GM20431 (cell line): ENCODE measurements at regions not wholly inside any gene's neighbourhood (a gene's known extent, or its start where the extent isn't known, plus 50 kb on each side); places are given as distances from the start of the nearest gene placed in this dataset.

ENCODE experiments used
- in situ Hi-C: fragments of 300-500 bp; cut with MseI, MboI; formaldehyde crosslinking; loops from one replicate; pipeline ENCODE4 v1.15.0; 2020; ENCODE audit warnings: low sequenced_read_pairs; ENCODE audit not compliant: unreplicated experiment

DNA sequence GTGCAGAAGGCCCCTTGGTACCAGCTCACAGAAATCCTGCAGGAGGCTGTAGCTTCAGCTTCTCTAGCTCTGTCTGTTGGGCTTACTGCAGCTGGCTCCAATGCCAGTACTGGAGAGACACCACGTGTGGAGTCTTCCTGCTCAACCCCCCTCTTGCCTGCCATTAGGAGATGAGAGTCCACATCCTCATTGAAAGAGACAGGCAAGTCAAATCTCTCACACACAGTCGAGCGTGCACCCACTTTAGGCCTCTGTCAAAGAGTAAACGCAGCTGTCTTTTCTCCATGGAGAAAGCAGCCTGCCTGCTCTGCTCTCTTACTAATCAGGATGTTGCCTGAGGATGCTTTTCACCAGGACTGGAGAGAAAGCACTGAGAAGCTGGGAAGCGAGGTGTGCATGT is 523.0 kb upstream of the NBEA start:
- in situ Hi-C loops: no loop called here

DNA sequence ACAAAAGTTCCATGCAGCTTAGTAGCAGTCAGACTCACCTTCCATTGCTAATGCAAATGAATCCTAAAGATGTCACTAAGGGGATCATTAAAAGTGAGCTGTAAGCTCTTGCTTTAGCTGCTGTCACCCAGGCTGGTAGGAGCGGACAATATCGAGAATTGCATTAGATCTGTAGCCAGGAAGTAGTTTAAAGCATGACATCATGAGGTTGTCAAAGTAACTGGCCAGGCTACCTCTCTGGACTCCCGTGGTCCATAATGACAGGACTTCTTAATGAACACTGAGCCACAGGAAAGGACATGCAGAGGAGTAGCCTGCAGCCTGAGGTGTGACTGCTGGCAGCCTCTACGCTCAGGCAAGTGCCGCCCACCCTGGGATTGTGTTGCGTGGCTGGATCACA is 522.3 kb upstream of the NBEA start:
- in situ Hi-C loops: no loop called here

DNA sequence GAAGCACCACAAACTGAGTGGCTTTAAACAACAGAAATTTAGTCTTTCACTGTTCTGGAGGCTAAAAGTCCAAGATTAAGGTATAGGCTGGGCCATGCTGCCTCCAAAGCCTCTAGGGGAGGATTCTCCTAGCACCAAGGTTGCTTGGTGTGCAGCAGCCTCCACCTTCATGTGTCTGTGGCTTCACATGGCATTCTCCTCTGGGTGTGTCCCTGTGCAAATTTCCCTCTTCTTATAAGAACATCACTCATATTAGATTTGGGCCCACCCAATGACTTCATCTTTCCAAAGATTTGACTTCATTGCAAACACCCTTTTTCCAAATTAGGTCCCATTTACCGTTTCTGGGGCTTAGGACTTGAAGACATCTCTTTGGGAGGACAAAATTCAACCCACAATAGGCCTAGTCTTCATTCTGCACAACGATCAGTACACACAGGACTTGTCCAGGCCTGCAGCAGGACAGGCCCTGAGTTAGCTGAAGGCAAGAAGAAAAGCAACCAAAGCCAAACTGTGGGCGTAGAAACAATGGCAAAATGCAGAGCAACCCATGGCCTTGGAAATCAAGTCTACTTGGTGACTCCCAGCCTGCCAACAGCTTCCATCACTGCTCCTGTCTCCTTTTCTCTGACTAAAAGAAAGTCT is 521.2 kb upstream of the NBEA start:
- in situ Hi-C loops: no loop called here

DNA sequence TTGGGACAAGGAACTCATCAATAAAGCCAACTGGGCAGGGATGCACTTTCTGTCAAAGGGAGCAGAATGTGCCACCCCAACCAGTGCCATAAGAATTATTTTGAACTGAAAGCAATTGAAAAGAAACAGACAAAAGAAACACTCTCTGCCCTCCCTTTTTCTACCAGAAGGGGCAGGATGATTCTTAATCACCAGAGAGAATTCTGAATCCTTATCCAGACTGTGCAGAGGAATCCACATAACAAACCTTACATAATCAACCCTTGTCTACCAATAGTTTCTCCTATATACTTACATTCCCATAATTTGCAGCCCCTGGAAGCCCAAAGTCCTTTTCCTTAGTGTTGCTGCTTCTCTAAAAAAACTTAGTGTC is 520.7 kb upstream of the NBEA start:
- in situ Hi-C loops: no loop called here

DNA sequence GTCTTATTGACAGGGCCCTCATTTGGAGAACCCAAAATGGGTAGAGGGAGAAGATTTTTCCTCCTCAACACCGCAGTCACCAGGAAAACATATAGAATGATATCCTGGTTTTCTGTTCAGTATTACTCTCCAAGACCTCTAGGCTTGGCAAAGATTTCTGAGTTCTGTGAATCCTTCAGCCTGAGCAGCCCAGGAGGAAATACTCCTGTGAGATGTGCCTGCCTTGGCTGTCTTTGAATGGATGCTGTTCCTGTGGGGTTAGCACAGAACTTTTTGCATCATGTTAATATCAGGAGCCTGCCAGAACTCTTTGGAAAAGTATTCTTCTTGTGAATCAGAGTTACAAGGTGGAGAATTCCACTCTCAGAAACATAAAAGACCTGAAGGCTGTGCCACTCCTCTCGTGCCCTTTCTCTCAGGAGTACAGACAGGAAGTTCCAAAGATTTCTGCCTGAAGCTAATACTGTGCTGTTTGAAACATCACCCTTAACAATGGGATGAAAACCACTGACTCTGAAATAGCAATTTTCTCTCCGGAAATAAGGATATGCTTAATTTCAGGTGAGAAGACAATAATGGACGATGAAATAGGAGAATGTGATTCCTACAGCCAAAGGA is 520.1 kb upstream of the NBEA start:
- in situ Hi-C loops: no loop called here

DNA sequence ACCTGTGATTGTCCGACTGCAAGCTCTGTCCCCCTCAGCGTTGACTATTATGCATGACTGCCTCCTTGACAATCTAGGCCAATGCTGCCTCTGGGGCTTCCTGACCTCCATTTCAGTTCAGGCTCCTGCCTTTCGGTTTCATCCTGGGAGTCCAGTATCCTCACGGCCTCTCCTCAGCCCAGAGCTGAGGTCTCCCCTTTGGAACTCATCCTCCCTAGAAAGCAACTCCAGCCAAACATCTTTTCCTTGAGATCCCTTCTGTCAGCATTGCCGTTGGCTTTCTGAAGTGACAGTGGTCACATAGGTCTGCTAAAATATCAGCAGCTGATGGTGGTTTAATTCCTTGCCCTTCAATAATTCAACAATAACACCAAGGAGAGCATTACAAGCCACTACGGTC is 519.1 kb upstream of the NBEA start:
- in situ Hi-C loops: no loop called here

DNA sequence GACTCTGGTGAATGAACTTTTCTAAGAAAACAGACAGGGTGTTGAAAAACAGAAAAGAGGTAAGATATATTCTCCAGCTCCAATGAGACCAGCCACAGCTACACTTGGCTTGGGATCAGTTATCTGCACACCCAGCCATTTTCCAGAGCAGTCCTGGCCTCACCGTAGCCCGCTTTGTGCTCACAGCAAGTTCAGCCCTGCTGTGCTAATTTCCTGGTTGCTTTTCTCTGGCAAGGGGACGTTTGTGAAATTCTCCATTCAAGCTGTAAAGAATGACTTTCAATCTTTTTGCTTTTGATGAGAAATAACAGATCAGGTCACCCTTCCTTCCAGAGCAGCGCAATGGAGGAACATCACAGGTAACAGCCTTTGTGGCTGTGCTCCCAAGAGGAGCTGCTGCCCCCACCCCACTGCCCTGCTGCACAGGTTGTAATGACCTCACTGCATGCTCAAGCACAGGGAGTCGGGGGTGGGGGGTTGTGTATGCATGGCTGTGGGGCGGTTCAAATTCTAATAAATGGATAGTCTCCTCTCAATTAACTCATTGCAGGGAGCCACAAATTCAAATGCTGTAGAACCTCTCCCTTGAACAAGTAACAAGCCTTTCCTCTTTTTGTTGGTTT is 516.6 kb upstream of the NBEA start:
- in situ Hi-C loops: no loop called here

DNA sequence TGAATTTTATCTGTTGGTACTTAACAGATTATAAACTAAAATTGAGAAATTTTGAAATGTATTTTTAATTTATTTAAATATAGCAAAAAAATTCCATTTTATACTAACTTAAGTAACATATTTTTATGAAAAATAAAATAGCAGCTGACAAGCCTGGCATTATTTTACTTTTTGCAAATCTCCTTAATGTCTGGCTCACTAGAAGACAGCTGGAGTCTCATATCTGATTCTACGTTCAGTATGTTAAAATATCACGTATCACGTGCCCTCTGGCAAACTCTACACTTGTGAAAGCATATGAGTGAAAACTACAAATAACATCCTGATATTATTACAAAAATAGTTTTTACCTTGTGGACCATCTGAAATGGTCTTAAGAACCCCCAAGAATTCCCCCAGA is 513.2 kb upstream of the NBEA start:
- in situ Hi-C loops: no loop called here

DNA sequence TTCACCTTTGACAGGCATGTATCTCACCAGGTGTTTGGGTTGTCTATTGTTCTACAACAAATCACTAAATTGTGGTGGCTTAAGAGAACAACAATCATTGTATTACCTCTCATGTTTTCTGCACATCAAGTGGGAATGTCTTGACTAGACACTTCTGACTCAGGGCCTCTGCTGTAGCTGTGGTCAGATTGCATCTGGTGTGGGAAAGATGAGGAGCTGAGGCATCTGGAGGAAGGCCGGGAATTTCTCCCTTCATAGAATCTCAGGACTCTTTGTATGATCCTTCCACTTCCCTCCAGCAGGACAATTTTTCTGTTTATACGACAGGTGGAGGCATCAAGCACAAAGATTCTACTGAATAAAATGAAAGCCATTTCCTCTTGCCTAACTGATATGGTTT is 511.8 kb upstream of the NBEA start:
- in situ Hi-C loops: no loop called here

DNA sequence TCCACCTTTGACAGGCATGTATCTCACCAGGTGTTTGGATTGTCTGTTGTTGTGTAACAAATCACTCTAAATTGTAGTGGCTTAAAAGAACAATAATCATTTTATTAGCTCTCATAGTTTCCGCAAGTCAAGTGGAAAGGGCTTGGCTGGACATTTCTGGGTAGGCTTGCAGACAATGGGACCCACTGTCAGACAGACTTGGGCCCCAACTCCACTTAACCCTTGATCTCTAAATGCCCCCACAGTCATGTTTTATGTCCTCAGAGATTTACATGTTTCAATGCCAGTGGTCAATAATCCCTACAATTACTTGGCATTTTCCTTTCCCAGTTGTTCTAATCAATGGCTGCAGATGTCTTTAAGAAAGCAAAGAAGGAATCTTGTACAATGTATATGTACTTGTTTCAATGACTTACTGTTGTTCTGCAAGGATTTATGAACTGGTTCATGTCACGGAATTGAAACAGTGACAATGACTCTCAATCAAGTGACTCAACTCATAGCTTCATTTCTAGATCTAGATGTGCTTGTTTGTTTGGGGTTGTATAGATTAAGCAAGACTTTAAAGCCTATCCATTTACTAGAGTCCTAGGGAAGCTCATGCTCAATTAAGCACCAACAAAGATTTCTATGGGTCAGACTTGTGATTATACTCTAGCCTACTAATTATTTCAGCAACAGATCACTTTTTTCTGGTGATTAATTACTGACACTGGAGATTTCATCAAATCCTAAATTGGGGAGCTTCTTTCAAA is 510.1 kb upstream of the NBEA start:
- in situ Hi-C loops: no loop called here

DNA sequence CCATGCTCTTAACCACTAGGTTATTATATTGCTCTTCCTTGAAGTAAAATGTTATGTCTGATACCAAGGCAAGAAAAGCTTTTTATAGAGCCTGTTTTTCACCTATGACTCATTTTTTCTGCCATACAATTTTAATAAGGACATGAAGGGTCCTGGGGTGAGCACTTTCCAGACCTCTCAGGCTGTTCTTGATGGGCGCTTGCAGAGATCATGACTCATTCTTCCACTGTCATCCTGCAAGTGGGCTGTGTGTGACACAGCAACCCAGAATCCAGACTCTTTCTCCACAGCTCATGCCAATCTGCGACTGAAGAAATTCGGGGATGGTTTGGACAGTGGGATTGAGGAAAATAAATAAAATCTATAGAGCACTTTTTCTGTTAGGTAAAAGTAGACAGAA is 506.7 kb upstream of the NBEA start:
- in situ Hi-C loops: no loop called here

DNA sequence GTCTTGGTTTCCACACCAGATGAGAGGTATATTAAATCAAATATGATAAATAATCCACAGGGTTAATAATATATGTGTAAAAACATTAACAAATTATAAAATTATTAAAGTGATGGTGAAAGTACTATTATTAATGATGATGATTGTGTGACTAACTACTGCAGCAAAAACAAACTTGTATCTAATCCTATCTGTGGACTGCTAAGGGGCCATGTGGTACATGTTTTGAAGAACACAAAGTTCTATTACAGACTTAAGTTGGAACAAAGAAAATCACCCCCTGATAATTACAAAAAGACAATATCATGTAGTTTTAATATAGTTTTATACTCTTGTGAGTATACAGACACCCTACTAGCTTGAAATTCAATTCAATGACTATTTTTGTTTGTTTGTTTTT is 504.2 kb upstream of the NBEA start:
- in situ Hi-C loops: no loop called here

DNA sequence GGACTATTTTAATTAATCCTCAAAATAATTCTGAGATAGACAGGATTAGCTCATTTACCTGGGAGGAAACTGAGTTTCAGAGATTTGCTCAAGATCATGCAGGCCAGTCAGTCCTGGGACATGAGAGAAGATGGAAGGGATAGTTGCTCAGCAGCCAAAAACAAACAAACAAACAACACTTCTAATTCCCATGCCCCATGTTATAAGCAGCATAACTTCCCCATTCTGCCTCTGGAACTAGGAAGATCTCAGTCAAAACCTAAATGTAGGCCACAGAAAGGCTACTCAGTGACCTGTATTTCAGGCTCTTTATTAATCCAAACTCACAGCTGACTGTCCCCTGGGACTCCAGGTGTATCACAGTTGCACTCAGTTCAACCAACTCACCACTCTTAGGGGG is 489.2 kb upstream of the NBEA start:
- in situ Hi-C loops: no loop called here

DNA sequence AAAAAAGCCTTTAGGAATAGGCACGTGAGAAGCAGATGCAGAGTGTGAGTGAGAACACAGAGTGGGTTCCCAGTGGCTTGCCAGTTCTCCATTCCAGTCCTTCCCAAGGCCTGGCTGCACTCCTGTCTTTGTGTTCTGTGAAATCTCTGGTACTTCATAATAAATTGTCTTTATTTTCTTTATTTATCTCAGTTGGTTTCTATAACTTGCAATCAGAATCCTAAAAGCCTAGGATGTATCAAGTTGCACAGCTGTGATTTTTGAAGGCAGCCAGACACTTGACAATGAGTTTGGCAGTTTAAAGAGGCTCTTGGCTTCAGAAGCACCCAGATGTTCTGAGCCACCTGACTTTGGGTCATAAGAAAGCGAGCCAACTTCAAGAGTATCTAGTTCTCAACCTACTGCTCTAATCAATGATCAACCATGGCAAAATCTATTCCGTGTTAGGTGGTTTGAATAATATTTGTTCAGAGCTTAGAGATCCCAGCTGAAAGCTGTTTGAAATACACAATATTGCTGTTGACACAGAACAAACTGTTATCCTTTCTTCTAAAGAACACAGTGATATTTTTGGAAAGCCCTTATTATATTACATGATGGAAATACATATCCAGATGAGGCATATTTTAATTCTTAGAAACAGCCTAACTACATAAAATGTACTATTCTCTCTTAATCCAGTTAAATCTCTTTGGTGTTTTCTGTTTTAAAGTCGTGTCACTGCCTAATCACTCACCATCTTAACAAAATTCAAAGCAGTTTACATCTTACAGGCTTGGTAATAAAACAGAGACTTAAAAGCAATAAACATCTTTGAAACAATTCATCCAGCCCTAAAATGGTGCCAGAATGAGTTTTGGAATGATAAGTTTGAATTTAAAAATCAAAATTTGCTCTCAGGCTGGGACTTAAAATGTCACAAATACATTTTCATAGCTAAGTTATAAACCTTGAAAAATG is 483.0 kb upstream of the NBEA start:
- in situ Hi-C loops: no loop called here

DNA sequence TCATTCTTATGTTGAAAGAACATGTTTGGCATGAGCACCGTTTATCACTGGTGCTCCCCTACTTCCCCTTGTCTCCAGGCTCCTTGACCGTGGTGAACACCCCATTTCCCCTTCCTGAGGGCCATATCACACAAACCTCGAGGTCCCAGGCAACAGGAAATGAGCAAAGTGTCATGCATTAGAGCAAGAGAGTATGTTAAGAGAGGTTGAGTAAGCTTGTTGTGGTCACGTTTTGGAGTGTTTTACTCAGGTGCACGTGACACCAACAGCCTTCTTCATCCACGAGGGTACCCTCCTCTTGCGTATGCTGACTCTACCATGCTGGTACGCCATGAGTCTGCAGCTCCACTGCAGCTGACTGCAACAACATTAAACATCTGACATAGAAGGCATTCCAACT is 482.2 kb upstream of the NBEA start:
- in situ Hi-C loops: no loop called here

DNA sequence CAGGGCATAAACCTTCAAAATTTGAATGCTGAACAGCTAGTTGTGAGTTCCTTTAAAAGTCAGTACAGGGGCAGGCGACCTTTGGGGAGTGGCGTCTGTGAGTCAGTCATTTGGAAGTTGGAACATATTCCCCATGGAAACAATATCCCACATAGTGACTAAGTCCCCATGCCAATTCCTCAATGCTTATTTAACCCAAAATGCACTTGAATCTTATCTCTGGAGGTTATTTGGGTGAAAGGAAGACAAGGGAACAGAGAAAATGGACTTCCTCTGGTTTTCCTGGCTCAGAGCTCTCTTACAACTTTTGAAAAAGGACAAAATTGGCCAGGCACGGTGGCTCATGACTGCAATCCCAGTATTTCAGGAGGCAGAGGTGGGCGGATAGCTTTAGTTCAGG is 479.2 kb upstream of the NBEA start:
- in situ Hi-C loops: no loop called here

DNA sequence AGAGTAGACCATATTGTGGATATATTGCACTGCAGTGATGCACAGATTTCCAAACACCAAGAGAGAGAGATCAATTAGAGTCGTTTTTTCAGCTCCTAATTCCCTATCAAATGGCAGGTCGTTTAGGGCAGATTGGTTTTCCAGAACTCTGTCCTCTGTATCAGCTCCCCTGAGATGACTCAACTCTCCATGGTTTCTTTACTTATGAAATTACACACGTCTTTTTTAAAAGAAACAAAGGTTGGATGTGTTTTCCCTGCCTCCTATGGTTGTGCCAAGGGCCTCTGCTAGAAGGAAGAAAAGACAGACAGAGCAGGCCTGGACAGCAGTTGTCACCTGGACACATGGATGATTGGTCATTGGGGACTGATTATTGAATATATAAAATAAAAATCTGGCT is 478.1 kb upstream of the NBEA start:
- in situ Hi-C loops: no loop called here

DNA sequence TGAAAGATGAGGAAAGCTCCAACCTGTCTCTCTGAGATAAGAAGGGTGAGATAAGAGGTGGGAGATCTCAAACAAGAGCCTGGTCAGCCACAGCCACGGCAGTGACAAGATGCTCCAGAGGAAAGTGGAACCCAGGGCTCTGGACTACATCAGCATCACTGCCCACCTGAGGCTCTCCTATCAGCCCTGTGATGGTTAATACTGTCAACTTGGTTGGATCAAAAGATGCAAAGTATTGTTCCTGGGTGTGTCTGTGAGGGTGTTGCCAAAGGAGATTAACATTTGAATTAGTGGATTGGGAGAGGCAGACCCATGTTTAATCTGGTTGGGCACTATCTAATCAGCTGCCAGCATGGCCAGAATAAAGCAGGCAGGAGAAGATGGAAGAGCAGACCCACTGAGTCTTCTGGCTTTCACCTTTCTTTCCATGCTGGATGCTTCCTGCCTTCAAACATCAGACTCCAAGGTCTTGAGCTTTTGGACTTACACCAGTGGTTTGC is 476.6 kb upstream of the NBEA start:
- in situ Hi-C loops: no loop called here

DNA sequence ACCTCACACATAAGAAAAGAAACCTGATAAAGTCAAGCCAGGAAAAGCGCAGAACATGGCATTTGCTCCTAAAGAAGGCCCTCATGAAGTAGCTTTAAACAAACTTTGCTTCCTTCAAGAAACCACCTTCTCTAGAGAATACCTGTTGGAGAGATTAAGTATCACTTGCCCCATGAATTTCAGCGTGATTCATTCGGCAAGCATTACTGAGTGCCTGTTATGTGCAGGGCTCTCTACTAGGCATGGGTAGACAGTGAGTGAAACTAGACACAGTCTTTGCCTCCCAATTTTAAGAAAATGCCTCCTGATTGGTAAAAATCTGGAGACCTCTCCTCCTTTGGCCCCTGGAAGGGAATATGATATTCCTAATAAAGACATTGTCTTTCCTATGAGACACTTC is 475.8 kb upstream of the NBEA start:
- in situ Hi-C loops: no loop called here

DNA sequence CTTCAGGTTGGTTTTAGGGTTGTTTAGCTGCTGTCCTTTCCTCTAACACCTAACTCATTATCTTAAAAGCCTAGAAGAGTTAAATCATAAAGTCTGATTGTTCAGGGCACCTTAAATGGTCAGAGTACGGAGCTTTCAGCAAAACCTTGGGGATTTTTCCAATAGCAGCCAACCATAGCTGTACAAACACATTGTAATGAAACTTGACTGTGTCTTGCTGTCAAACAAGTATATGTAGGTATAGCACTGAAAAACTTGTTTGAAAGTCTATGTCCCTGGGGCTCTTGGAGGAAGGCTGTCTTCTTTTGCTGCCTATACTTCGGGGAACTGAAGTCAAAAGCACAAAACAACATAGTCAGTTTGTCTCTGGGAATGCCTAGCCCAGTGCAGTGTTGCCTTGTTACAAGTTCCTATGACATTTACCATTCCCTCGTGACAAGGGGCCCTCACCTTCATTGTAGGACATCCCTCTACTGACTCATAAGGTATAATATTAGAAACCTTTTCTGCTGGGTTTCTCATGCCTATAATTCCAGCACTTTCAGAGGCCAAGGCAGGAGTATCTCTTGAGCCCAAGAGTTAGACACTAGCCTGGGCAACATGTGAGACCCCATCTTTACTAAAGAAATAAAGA is 474.5 kb upstream of the NBEA start:
- in situ Hi-C loops: no loop called here
